NOMO-1 treated with dmso at 0.1 percent for 144 hours (cell line): ENCODE measurements at regions not wholly inside any gene's neighbourhood (a gene's known extent, or its start where the extent isn't known, plus 50 kb on each side); places are given as distances from the start of the nearest gene placed in this dataset.

ENCODE experiments used
- DNase-seq: peaks from one replicate; lab custom pipeline; 2025; ENCODE audit not compliant: unreplicated experiment; lab: John Stamatoyannopoulos, UW

GRCh38 chr2:133837441-133838094 is 269.3 kb upstream of the NCKAP5 start:
- DNase-seq: no peak

GRCh38 chr2:133838642-133839365 is 270.5 kb upstream of the NCKAP5 start:
- DNase-seq: no peak

GRCh38 chr2:133839677-133840076 is 271.4 kb upstream of the NCKAP5 start:
- DNase-seq: no peak

- DNase-seq: no peak
These were observed 272.5 kb upstream of the NCKAP5 start for GRCh38 chr2:133840761-133841160.

GRCh38 chr2:133841900-133842299 is 273.6 kb upstream of the NCKAP5 start:
- DNase-seq: no peak

GRCh38 chr2:133842446-133842845 is 274.2 kb upstream of the NCKAP5 start:
- no peak for DNase-seq

GRCh38 chr2:133843091-133843490 is 274.8 kb upstream of the NCKAP5 start:
- no peak for DNase-seq

GRCh38 chr2:133843551-133843950 is 275.3 kb upstream of the NCKAP5 start:
- no peak for DNase-seq

GRCh38 chr2:133844214-133844892 is 276.1 kb upstream of the NCKAP5 start:
- no peak for DNase-seq

- no peak for DNase-seq
These were observed 278.2 kb upstream of the NCKAP5 start for GRCh38 chr2:133846476-133846875.

- DNase-seq: no peak
These were observed 279.3 kb upstream of the NCKAP5 start for GRCh38 chr2:133847591-133847990.

GRCh38 chr2:133848111-133848649 is 279.9 kb upstream of the NCKAP5 start:
- DNase-seq: no peak

GRCh38 chr2:133849341-133849740 is 281.1 kb upstream of the NCKAP5 start:
- DNase-seq: no peak

- no peak for DNase-seq
These were observed 286.4 kb upstream of the NCKAP5 start for GRCh38 chr2:133854603-133855200.

- no peak for DNase-seq
These were observed 287.3 kb upstream of the NCKAP5 start for GRCh38 chr2:133855526-133855925.

- DNase-seq: no peak
These were observed 288.4 kb upstream of the NCKAP5 start for GRCh38 chr2:133856678-133857077.

- DNase-seq: no peak
These were observed 291.3 kb upstream of the NCKAP5 start for GRCh38 chr2:133859578-133859977.

- DNase-seq: no peak
These were observed 294.2 kb upstream of the NCKAP5 start for GRCh38 chr2:133862400-133862977.

GRCh38 chr2:133863106-133863800 is 295.0 kb upstream of the NCKAP5 start:
- DNase-seq: no peak

GRCh38 chr2:133865141-133865540 is 296.9 kb upstream of the NCKAP5 start:
- no peak for DNase-seq

GRCh38 chr2:133867166-133867565 is 298.9 kb upstream of the NCKAP5 start:
- no peak for DNase-seq
